Panc1 (cell line): ENCODE measurements at regions not wholly inside any gene's neighbourhood (a gene's known extent, or its start where the extent isn't known, plus 50 kb on each side); places are given as distances from the start of the nearest gene placed in this dataset.

Experiments
- ATAC-seq: fragments of 200-7000 bp; cut with Tn5 transposase; 2 replicates; pipeline ENCODE4 v1.9.1; 2020; ENCODE audit warnings: mild to moderate bottlenecking, moderate library complexity
- BruUV-seq: library from RNA; stranded (reverse); fragments of 400-500 nt; replicated peaks from 2 replicates; lab custom pipeline; 2021; lab: Mats Ljungman, UMichigan
- CTCF ChIA-PET: fragments of 300-600 bp; sonication (Branson Sonifier 250); formaldehyde crosslinking; loops from one replicate; lab custom pipeline; 2022; ENCODE audit warnings: antibody characterized with exemption; lab: Charles Lee
- POLR2A ChIA-PET: fragments of 300-600 bp; sonication (Branson Sonifier 250); formaldehyde crosslinking; loops from one replicate; lab custom pipeline; 2022; ENCODE audit warnings: antibody characterized with exemption; lab: Charles Lee
- DNase-seq: peaks from one replicate; pipeline ENCODE4 v3.0.0-alpha.2; 2010; ENCODE audit warnings: low read depth, low spot score
- H3K27ac ChIP-seq: 2 replicates; pipeline ENCODE4 v1.5.1; 2011; ENCODE audit warnings: mild to moderate bottlenecking, low read length, inconsistent platforms
- H3K27me3 ChIP-seq: fragments of 200-500 bp; sonication (Bioruptor generic); 2 replicates; pipeline ENCODE4 v1.6.0; 2014; ENCODE audit warnings: low read length, inconsistent platforms; ENCODE audit not compliant: control insufficient read depth, insufficient read depth
- H3K36me3 ChIP-seq: fragments of 200-500 bp; sonication (Bioruptor generic); 2 replicates; pipeline ENCODE4 v1.5.1; 2014; ENCODE audit warnings: inconsistent platforms, mild to moderate bottlenecking, low read length, moderate library complexity; ENCODE audit not compliant: control insufficient read depth, insufficient read depth
- H3K4me1 ChIP-seq: 2 replicates; pipeline ENCODE4 v1.5.1; 2011; ENCODE audit warnings: inconsistent platforms, mild to moderate bottlenecking, low read length, moderate library complexity; ENCODE audit not compliant: control insufficient read depth, insufficient read depth
- H3K4me3 ChIP-seq, 2 experiments: 2 replicates each; pipeline ENCODE4 v1.5.1; 2011 to 2012; ENCODE audit warnings: low read depth in 2 of 2, low read length in 2 of 2, mild to moderate bottlenecking in 2 of 2, inconsistent platforms in 1 of 2, moderate library complexity in 1 of 2
- H3K9me3 ChIP-seq: fragments of 200-500 bp; sonication (Bioruptor generic); 2 replicates; pipeline ENCODE4 v1.5.1; 2014; ENCODE audit warnings: low read depth, mild to moderate bottlenecking, inconsistent platforms, low read length, moderate library complexity; ENCODE audit not compliant: control insufficient read depth, insufficient read depth
- POLR2AphosphoS5 ChIP-seq: IDR thresholded peaks from 2 replicates; pipeline ENCODE4 v1.6.1; 2012; ENCODE audit warnings: mild to moderate bottlenecking, low read depth, low read length, moderate library complexity
- SIN3A ChIP-seq: IDR thresholded peaks from 2 replicates; pipeline ENCODE4 v1.6.1; 2012; ENCODE audit warnings: low read depth, mild to moderate bottlenecking, low read length, moderate library complexity, borderline replicate concordance; ENCODE audit not compliant: insufficient read depth
- TCF7L2 ChIP-seq: IDR thresholded peaks from 2 replicates; pipeline ENCODE4 v1.6.1; 2011; ENCODE audit warnings: mild to moderate bottlenecking, low read depth, low read length, inconsistent platforms
- in situ Hi-C: cut with HindIII; loops from 2 replicates; pipeline ENCODE4 v1.10.0; 2016; ENCODE audit warnings: low sequenced_read_pairs, low pct_unique_long_range_greater_than_20kb
- intact Hi-C: fragments of 100-400 bp; cut with micrococcal nuclease; formaldehyde crosslinking; loops from one replicate; pipeline ENCODE4 v1.10.0; 2022; ENCODE audit not compliant: unreplicated experiment
- TF ChIP-seq, protein P1 (sequence below): fragments of 450-650 bp; IDR thresholded peaks from 2 replicates; pipeline ENCODE4 v1.5.1; 2017; ENCODE audit warnings: mild to moderate bottlenecking
- TF ChIP-seq, protein P2 (sequence below), 2 experiments: IDR thresholded peaks; 2 replicates each; pipeline ENCODE4 v1.6.1; 2011 to 2012; ENCODE audit warnings: low read depth in 2 of 2, control low read depth in 1 of 2, low read length in 1 of 2, mild to moderate bottlenecking in 1 of 2, moderate library complexity in 1 of 2; ENCODE audit not compliant: insufficient read depth in 1 of 2

DNA sequence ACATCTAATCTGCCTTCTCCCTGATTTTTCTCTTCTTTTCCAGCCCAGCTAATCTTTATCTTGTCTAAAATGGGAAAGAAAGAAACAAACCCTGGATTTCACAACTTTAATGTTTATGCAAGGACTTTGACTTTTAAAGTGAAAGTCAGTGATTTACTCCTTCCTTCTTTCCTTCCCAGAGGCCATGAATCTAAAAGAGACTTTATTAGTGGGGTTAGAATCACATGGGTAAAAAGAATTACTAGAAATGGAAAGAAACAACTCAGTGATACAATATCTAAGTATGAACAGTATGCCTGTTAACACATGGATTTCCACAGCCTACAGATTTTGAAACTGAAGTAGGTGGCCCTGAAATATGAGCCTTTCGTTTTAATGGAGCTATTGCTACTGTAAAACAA lies 59.8 kb upstream of the KCNK2 start:
- intact Hi-C loops (no loop called here), in situ Hi-C loops (no loop called here)
- BruUV-seq, result no TSS peak
- TF ChIP-seq POLR2AphosphoS5 (no peak), SIN3A (no peak)
- TF ChIP-seq, protein P1, sequence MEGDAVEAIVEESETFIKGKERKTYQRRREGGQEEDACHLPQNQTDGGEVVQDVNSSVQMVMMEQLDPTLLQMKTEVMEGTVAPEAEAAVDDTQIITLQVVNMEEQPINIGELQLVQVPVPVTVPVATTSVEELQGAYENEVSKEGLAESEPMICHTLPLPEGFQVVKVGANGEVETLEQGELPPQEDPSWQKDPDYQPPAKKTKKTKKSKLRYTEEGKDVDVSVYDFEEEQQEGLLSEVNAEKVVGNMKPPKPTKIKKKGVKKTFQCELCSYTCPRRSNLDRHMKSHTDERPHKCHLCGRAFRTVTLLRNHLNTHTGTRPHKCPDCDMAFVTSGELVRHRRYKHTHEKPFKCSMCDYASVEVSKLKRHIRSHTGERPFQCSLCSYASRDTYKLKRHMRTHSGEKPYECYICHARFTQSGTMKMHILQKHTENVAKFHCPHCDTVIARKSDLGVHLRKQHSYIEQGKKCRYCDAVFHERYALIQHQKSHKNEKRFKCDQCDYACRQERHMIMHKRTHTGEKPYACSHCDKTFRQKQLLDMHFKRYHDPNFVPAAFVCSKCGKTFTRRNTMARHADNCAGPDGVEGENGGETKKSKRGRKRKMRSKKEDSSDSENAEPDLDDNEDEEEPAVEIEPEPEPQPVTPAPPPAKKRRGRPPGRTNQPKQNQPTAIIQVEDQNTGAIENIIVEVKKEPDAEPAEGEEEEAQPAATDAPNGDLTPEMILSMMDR, result no peak
- ChIA-PET POLR2A (no interaction called here), CTCF (no interaction called here)
- Histone ChIP-seq H3K36me3 (no peaks in the 10 kb centered on the region), H3K9me3 (no peaks in the 10 kb centered on the region), H3K4me1 (no peaks in the 10 kb centered on the region), H3K27me3 (no peaks in the 10 kb centered on the region), H3K27ac (no peak overlapping the region), H3K4me3 (no peak overlapping the region)
- ATAC-seq, result no peak
- DNase-seq, result no peak

DNA sequence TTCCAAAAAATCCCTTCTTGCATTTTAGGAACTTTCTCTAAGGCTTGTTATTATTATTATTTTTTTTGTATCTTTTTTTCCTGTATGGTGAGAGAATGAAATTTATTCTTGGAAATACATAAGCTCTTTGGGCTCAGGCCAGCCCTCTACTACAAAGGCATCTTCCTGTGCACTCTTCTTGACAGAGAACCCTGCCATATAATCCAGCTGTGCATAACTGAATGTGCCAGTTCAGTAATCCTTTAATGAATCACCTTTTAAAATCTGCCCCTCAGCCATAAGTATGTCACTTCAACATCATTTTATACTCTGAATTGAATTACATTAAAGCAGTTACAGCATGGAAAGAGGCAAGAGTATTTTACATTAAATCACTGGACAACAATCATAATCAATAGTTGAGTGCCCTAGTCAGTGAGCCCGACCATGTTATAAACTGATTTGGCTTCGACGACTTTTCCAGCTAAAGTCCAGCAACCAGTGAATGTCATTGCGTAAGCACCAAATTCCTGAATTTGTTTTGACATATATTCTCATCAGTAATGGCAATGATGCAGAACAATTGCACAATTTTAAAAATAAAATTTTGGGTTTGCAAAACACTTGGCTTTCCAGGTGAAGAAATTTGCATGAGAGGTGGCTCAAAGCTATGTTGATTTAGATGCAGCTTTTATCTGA lies 59.2 kb upstream of the KCNK2 start:
- TF ChIP-seq, protein P1, result no peak
- TF ChIP-seq POLR2AphosphoS5 (no peak), SIN3A (no peak), TCF7L2 (no peak)
- TF ChIP-seq, protein P2, sequence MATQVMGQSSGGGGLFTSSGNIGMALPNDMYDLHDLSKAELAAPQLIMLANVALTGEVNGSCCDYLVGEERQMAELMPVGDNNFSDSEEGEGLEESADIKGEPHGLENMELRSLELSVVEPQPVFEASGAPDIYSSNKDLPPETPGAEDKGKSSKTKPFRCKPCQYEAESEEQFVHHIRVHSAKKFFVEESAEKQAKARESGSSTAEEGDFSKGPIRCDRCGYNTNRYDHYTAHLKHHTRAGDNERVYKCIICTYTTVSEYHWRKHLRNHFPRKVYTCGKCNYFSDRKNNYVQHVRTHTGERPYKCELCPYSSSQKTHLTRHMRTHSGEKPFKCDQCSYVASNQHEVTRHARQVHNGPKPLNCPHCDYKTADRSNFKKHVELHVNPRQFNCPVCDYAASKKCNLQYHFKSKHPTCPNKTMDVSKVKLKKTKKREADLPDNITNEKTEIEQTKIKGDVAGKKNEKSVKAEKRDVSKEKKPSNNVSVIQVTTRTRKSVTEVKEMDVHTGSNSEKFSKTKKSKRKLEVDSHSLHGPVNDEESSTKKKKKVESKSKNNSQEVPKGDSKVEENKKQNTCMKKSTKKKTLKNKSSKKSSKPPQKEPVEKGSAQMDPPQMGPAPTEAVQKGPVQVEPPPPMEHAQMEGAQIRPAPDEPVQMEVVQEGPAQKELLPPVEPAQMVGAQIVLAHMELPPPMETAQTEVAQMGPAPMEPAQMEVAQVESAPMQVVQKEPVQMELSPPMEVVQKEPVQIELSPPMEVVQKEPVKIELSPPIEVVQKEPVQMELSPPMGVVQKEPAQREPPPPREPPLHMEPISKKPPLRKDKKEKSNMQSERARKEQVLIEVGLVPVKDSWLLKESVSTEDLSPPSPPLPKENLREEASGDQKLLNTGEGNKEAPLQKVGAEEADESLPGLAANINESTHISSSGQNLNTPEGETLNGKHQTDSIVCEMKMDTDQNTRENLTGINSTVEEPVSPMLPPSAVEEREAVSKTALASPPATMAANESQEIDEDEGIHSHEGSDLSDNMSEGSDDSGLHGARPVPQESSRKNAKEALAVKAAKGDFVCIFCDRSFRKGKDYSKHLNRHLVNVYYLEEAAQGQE (IDR thresholded peaks at IDR 0.05; ENCODE audit: insufficient read depth in 1 of 2, low read depth in 2 of 2, low read length in 1 of 2), result no peak
- POLR2A ChIA-PET, result no interaction called here
- H3K27ac ChIP-seq, result no peak overlapping the region

More for the DNA sequence above, 59.2 kb upstream of the KCNK2 start:
- Histone ChIP-seq H3K4me1 (no peaks in the 10 kb centered on the region), H3K4me3 (no peak overlapping the region), H3K27me3 (no peaks in the 10 kb centered on the region), H3K36me3 (no peaks in the 10 kb centered on the region), H3K9me3 (no peaks in the 10 kb centered on the region)
- CTCF ChIA-PET, result no interaction called here
- ATAC-seq (no peak), DNase-seq (no peak)
- BruUV-seq, result no TSS peak
- in situ Hi-C loops (no loop called here), intact Hi-C loops (no loop called here)
